ENCODE measurements at regions not wholly inside any gene's neighbourhood (a gene's known extent, or its start where the extent isn't known, plus 50 kb on each side); places are given as distances from the start of the nearest gene placed in this dataset.

GRCh38 chr2:41943159-41943558, 104.7 kb upstream of the PKDCC start:
- DNase-seq, result no peak

GRCh38 chr2:41944220-41944880, 103.5 kb upstream of the PKDCC start:
- DNase-seq, result no peak

DNA sequence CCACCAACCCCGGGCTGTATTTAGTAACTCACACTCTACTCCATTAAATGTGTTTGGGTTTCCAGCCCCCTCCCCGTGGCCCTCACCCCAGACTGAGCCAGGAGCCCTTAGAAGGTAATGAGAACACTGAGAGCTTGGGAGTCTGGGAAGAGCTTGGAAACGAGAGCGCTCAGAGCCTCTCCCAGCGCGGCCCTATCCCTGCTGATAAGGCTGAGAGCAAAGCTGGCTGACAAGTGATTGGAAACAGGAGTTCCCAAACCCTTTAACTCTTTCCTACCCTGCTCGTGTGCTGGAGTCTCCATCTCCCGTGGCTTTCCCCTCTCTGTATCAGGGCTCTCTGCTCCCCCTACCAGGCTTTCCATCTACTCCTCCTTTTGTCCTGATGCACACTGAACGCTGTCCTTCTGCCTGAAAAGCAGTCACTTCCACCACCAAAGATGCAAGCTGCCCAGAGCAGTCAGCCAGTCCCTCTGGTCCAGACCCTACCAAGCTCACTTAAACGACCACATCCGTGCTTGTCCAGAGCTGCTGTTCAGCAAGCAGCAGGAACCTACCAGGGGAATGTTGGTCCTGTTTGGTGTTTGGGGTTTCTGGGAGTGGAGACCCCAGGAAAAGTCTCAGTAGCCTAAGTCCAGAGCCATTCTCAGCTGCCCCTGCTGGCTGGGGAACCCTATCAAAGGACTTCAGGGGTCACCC, 100.0 kb upstream of the PKDCC start:
- DNase-seq, result no peak

DNA sequence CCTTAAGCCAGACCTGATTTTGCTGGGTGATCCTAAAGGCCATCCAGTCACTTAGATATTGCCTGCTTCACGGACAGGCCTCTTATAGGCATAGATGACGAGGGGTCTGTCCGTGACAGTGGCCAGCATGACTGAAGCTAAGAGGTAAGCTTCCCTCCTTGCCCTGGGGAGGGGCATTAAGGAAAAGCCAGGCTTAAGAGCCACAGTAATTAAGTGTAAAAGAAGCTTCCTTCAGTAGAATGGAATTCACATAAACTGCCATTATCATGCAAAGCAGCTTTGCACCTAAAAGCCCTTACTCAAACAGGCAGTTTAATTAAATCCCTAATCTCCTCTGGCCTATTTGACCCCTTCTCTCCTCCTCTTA, 99.4 kb upstream of the PKDCC start:
- DNase-seq, result no peak

DNA sequence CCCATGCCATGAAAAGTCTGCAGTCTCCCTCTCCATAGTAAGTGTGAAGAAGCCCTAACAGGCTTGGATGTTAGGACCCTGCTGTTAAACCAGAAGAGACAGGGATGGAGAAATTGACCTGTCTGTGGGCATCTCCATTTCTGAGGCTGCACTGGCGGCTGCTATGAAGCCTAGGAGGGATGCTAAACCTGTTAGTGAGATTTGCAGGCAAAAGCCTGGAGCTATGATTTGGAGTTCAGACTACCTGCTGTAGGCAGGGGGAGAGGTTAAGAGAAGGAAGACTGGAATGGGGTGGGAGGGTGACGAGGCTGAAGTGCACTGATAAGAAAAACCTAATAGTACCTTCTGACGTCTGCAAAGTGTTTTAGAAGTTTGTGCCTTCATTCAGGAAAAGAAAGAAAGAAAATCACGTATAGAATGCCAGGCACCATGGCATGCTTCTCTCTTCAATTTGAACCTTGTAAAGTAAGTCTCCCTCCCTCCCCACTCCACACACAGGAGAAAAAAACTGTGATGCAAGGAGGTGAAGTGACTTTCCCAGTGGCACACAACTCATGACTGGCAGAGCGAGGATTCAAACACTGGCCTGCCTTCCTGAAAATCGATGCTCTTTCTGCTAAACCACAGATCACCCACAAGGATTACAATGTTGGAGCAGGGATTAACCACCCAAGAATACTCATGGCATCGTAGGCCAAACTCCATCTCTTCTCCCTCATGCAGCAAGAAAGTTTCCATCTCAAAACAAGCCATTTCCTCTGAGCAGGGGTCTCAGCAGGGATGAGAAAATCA, 98.5 kb upstream of the PKDCC start:
- no peak for DNase-seq

GRCh38 chr2:41949883-41950665, 97.7 kb upstream of the PKDCC start:
- no peak for DNase-seq

GRCh38 chr2:41950666-41950960, 97.2 kb upstream of the PKDCC start:
- DNase-seq, result no peak

- no peak for DNase-seq
Observed at GRCh38 chr2:41954304-41955291, 93.2 kb upstream of the PKDCC start.

DNA sequence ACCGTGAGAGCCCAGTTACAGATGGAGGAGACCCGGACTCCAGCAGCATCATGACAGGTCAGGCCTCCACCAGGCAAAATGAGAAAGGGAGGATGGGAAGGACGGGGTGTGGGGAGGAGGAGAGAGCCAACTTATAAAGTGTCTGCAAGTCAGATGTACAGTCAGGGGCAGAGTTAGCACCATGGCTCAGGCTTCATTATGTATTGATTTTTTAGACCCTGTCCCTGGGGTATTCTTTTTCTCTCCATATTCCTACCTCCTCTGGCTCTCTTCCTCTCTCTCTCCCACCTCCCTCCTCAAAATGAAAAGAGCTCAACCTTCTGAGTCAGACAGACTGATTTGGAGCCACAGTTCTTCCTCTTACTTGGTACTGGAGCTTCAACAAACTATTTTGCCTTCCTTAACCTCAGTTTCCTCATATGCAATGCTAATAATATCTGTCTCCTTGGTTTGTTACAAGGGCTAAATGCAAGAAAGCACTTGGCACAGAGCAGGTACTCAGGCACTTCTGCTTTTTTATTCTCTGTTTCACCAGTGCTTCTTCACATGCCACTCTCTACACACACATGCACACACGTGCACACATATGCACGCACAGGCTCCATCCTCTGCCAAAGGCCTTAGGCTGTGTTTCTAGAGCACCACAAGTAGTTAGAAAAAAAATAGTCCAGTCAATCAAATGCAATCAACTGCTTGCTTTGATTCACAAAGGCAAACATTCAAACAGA, 92.3 kb upstream of the PKDCC start:
- peak in 1 of 2 donors; percentile 35 for DNase-seq

- no peak for DNase-seq
Observed at GRCh38 chr2:41957431-41957830, 90.4 kb upstream of the PKDCC start.

- no peak for DNase-seq
Observed at GRCh38 chr2:41958251-41958650, 89.6 kb upstream of the PKDCC start.

DNA sequence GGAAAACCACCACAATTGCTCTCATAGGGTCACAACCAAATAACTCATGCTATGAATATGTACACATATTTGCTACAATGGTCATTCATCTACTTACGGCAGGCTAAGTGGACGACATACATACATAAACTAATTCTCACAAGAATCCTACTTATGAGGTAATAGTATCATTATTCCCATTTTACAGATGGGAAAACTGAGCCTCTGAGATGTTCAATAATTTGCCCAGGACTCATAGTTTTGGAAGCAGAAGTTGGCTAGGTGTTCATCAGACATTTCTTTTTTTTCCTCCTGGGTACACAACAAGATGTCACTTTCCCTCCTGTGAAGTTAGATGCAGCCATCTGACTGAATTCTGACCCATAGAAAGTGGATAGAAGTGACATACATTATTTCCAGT, 89.0 kb upstream of the PKDCC start:
- DNase-seq, result no peak

DNA sequence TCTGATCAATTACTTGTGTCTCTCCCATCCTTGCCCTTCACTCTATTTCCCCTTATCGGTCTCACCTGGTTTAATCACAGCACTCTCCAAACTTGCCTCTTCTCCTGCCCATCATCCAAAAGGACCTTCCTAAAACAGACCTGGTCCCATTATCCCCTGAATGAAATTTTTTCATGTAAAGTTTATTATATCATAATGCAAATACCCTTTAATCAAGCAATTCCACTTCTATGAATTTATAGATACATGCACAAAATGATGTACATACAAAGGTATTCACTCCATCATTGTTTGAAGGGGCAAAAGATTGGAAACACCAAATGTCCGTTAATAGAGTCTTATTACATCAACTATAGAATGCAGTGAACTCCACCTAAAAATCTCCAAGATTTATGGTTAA, 88.1 kb upstream of the PKDCC start:
- DNase-seq, result no peak

- DNase-seq, result no peak
Observed at GRCh38 chr2:41962922-41963622, 84.7 kb upstream of the PKDCC start.

DNA sequence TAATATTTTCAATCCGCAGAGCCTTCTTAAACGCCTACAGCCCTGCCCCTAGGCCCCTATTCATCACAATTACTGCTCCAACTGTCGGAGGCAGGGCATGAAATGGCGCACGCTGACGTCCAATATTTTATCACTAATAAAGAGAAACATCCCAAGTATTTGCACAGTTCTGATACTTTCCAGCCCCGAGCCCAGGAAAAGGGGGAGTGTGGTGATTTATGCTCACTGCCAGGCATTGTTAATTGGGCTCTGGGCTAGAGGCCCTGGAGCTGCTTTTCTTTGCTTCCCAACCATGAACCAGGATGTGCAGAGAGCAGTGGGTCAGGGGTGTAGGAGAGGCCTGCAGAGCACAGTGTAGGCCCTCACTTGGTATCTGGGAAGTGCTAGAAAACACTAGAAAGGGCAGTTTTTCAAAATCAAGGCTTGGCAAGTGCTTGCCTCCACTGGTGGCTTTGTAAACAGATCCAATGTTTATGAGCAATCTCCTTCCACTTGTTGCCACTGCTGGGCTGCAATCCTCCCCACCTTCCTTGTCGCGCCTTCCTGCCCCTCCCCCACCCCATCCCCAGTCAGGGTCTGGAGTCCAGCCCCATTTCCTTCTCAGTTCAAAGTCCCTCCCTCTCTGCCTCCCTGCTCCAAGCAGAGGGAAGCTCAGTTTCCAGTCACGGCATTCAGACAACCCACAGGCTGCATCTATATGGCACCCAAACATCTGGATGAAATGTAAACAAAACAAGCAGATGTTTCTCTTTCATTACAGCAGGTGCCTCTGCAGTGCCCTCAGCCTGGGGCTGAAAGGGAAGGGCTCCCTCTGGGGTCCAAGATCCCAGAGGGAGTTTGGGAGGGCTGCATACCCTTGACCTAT, 83.9 kb upstream of the PKDCC start:
- DNase-seq, result no peak

DNA sequence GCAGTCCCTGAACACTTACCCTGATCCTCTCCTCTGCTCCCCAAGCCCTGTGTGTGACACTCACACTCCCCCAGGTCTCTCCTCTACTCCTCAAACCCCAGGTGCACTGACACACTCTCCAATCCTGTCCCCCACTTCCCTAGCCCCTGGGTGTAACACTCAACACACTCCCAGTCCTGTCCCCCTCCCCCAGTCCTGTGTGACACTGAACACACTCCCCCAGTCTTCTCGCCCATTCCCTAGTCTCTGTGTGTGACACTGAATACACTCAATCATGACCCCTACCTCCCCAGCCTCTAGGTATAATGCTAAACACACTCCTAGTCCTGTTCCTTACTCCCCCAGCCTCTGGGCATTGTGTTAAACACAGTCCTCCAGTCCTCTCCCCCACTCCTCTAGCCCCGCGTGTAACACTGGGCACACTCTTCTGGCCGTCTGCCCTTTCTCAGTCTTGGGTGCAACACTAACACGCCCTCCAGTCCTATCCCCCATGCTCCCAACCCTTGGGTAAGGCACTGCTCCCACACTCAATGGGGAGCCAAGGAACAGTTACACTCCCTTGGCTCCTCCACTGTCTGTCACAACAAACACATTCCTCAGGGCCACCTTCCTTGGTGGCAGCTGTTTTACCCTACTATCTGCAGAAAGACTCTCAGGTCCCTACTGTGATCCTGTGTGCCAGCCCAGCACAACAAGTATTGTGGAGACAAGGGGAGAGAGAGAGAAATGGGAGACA, 82.5 kb upstream of the PKDCC start:
- no peak for DNase-seq

GRCh38 chr2:41965909-41966295, 81.9 kb upstream of the PKDCC start:
- no peak for DNase-seq

DNA sequence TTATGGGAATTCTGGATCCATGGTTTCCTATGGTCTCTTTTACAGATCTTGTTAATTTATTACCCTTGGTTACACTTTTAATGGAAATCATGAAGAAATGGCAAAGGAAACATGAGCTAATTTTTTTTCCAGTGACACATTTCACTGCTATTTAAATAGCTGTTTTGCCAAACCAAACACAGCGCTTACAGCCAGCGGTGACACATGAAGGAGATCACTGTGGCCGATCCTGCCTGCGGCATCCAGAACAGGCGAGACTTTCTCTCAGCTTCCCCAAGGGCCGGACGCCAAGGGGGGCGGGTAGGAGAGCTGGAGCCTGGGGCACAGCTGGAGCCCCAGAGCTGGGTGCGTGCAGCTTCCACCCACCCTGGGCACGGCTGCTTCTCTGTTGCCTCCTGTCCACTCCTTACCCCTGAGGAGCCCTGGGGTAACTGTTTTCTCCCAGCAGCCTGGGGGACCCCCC, 81.4 kb upstream of the PKDCC start:
- peak; percentile 49 to 82 for DNase-seq

- peak; percentile 49 to 76 for DNase-seq
Observed at GRCh38 chr2:41966920-41967319, 80.9 kb upstream of the PKDCC start.
